Eye (tissue), 1 donor: ENCODE measurements at regions not wholly inside any gene's neighbourhood (a gene's known extent, or its start where the extent isn't known, plus 50 kb on each side); places are given as distances from the start of the nearest gene placed in this dataset.

ENCODE experiments used
- DNase-seq: peaks from one replicate; pipeline ENCODE4 v3.0.0-alpha.2; 2015

DNA sequence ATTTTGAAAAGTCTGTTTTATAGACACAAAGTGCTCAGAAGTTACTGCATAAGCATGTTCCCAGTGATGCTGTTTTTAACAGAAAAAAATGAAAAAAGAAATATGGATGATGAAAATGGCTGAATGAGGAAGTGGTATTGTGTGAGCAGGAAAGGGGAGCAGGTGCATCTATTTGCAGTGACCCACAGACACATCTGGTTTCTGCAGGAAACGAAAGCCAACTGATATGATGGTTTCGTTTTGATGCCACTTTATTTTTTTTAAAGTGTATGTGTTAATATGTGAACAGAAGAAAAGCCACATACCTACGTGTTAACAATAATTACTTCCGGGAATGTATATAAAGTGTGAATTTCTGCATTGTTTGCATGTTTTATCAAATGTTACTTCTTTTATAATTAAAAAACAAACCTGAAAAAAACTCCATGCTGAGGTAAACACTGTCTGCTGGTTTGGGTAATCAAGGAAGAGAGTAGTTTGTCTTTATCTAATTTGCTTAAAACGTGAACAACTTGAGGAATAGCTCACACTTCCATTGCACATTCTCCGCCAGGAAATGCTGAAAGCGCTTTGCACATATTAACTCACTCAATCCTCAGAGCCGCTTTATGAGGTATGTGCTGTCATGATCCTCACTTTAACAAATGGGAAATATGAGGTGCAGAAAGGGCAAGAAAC lies 1335.9 kb downstream of the TBC1D22A start:
- no peak for DNase-seq

DNA sequence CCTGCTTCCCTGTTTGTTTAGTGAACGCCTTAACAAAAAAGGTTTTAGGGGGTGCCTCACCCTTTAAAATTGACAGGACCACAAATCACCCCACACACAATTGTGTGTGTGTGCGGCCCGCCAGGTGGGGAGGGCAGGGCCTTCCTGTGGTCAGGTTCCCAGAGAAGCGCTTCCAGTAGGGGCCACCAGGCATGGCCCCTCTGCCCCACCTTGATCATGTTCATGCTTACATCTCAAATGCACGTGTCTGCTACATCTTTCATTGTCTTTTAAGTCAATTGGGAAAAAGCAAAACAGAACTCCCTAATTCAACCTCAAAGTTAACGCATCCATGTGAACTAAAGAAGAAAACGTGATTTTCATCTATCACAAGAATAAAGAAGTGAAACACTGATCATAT lies 1335.3 kb downstream of the TBC1D22A start:
- DNase-seq: no peak

DNA sequence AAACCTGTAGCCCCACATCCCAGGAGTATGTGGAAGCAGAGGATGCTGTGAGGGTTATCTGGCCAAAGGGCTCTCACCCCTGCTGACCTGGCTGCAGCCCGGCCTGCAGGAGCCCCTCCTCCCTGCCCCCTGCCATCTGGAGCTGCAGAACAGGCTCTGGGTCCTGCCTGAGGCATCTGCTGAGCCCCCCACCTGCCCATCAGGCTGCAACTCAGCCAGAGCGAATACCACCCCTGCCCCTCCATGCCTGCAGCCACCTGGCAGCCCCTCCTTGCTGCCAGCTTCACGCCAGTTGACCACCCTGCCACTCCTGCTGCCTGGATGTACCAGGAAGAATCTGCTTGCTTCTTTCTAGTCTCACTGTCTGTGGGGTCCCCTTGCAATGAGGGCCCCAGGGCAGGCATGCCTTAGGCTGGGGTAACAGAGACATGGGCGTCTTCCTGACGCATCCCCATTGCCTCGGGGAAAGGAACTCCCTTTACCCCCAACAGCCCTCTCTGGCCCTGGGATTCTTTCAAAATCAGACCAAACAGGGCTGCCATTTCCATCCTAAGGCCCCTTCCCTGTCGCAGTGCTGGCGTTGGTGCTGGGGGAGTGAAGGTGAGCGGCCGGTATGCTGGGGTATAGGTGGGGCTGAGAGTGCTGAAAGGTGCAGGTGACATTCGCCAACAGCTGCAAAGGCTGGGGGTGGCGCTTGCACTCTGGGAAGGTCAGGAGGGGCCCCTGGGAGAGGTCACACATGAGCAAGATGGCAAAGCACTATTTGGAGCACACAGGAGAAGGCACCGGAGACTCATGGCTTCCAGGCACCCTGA lies 1334.6 kb downstream of the TBC1D22A start:
- DNase-seq: no peak

DNA sequence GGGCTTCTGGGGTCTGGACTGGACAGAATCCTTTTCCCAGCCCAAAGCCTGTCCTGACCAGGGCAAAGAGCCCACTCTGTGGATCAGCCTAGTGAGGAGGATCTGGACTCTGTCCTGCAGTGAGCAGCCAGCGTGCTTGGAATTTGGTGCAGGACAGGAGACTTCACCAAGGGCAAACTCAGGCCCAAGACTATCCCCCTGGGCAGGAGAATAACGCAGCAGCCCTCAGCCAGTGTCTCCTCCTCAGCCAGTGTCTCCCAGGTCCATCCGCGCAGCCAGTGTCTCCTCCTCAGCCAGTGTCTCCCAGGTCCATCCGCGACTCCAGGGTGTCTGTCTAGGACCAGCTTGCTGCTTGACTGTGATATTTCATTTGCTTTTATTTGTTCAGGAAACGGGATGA lies 1334.0 kb downstream of the TBC1D22A start:
- DNase-seq: no peak

DNA sequence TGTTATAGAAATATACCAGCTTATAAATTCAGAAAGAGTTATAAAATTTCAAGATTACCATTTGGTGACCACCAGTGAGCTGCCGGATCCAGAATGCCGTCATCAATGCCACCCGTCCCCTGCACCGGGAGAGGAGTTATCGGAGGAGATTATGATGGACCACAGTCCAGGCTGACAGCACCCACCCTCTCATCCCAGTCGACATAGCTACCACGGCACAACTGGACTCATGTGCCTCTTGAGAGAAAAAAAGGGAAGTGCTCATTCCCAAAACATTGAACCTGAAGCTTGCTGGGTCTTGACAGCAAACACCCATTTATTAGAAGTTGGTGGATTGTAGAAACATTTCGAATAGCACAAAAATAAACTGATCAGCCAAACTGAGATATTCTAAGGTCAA lies 1331.5 kb downstream of the TBC1D22A start:
- DNase-seq: no peak

DNA sequence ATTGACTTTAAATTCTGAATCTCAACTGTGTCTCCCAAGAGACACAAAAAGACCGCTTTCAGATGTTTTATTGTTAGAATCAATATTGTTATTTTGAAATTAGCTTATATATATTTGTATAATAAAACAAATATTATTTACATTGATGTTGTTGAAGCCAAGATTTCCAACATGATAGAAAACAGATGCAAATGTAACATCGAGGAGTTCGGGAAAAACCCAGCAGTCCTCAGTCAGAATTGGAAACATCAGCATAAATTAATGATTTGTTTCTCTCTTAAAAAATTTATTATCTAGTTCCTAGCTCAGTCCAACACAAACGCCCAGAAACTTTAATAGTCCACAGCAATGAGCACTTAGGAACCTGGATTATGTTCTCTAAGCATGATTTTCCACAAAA lies 1330.4 kb downstream of the TBC1D22A start:
- DNase-seq: no peak

DNA sequence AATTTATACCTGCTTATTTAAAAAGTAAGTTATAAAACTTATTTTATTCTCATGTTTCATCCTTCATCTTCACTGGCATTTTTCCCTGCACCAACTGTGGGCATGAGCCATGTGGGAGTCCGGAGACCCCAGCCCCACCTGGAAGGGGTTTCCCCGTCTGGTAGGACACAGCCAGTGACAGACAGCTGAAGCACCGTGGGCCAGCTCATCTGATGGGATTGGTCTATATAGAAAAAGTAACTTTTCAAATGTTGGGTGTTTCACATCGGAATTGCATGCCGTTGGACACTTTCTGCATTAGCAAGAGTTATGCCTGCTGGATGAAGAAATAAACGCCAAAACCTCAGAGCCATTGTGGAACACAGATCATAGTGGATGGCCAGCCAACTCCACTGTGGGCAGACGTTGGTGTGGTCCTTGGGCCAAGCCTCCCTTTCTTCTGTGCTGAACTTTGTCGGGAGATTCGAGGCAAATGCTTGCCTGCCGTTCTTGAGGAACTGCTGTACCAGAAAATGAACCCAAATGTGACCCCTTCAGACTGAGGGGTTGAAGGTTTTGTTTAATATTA lies 1329.3 kb downstream of the TBC1D22A start:
- no peak for DNase-seq

DNA sequence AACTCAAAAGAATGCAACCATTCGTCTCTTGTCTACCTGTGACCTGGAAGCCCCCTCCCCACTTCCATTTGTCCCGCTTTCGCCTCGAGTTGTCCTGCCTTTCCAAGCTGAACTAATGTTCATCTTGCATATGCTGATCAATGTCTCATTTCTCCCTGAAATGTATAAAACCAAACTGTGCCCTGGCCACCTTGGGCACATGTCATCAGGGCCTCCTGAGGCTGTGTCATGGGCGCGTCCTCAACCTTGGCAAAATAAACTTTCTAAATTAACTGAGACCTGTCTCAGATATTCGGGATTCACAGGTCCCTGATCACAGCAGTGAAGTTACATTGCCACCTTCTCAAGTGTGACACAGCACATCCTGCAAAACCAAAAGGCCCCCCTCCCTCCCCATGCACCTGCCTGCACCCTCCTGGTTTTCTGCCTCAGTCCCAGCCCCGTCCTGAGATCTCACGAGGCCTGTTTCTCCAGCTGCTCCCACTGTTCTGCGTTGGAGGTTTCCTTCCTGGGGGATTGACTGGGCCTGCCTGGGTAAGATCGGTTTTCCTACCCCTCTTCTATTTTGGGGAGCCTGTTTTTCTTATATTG lies 1328.7 kb downstream of the TBC1D22A start:
- DNase-seq: no peak

DNA sequence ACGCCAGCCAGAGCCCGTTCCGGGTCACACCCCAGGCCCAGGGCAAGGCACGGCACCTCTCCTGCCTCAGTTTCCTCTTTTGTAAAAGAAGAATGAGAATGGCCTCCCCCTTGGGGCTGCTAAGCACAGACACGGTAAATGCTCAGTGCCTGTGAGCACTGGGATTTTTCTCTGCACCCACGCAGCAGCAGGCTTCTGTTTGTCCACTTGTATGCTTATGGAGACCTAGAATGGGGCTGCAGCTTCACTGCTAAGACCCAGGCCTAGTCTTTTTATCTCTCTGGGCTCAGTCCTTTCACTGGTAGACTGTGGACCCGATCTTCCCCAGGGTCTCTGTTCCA lies 1327.9 kb downstream of the TBC1D22A start:
- no peak for DNase-seq

DNA sequence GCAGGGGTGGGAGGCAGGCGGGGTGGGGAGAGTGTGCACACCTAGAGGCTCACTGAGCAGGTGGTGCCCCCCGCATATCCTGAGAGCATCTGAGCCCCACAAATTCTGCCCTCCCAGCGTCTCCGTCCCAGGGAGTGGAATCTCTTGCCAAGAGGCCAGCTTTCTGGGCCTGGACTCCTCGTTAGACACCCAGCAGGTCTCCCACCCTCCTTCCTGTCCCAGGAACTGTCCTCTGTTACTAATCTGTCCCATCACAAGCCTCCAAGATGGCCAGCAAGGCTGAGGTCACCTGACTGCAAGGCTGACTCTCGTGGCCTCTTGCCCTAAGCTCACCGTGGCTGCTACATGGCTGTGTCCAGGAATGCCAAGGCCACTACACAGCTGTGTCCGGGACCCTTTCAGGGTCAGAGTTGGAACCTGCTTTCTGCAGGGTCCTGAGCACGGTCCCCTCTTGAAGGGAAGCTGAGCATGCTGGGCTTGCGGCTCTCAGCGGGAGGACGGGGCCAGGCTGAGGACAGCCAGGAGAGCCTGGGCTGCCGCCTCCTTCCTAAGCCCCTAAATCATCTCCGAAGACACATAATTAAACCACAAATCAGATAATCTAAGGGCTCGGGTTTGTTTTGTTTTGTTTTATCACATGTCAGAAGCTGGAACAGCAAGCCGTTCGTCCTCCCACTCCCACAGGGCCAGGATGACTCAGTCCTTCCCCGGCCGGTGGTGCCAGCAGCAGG lies 1327.3 kb downstream of the TBC1D22A start:
- peak; percentile 39 for DNase-seq

DNA sequence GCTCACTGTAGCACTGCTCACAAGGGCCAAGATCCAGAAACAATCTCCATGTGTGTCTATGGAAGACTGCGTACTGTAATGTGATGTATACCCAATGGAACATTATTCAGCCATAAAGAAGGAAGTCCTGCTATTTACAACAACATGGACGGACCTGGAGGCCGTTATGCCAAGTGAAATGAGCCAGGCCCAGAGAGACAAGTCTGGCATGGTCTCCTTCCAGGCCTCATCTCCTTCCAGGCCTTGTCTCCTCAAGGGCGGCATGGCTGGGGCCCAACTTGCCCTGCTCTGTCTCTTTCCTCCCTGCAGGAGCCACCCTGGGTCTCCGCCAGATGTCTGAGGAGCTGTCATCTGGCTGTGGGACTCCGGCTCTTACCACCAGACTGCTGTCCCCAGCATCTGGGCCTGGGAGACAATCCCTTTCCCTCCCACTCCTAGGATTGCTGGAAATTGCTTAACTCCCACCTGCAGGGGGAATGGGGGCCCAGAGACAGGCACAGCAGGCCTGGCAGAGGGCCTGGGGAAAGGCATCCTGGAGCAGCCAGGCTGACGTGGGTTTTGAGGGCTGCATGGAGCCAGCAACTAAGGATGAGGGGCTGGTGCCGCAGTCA lies 1326.6 kb downstream of the TBC1D22A start:
- no peak for DNase-seq

DNA sequence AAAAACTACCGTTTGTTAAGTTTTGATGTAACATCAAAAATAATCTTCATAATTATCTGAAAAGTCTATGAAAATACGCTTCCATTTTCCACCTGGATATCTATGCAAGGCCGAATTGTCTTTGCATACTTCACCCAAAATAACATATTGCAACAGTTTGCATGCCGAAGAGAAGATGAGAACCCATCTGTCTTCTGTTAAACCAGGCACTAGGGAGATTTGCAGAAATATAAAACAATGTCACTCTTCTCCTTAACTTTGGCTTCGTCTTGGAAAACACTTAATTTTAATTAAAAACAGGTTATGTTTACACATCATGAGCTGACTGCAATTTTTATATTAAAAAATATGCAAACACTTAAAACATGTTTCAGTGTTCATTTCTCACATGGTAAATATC lies 1325.8 kb downstream of the TBC1D22A start:
- DNase-seq: peak; percentile 43

DNA sequence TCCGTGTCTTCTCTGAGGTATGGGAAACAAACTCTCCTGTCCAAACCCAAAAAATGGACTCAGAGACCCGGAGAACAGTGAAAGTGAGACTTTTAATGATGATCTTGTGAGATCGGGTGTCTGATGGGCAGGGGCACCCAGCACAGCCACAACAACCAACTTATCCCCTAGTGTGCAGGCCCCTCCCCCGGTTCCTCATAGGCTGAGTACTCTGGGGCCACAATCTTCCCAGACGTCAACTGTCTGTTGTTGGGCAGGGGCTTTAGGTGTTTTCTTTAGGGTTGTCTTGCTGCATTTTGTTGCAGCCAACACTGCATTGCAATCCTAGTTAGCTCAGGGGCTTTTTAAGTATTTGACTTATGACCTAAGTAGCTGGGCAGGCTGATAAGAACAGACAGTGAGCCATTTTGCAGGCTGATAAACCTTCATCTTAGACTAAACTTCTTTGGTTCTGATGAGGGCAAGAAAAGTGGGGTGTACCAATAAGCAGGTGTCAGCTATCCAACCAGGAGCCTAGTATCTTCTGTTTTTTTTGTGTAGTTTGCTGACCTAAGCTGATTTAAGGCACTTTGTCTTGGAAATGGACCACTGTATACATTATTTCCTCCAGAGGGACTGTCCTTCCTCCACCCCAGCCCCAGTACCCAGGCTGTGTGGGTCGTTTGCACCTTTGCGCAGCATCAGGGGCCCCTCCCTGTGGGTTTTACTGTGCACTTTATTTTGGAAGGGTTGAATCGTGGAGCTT lies 1323.6 kb downstream of the TBC1D22A start:
- no peak for DNase-seq

DNA sequence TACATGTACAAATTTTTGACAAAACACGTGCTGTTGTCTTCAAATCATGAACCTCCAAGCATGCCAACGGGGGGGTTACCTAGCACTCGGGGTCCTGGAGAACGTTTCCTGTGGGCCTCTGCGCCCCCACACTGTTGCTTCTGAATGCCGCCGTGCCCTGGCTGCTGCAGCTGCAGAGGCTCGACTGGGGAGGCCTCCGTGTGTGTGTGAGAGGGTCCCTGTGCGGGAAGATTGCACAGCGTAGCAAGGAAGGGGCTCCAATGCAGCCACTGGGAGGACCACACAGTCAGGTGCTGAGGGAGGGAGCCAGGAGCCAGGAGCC lies 1322.2 kb downstream of the TBC1D22A start:
- DNase-seq: no peak

DNA sequence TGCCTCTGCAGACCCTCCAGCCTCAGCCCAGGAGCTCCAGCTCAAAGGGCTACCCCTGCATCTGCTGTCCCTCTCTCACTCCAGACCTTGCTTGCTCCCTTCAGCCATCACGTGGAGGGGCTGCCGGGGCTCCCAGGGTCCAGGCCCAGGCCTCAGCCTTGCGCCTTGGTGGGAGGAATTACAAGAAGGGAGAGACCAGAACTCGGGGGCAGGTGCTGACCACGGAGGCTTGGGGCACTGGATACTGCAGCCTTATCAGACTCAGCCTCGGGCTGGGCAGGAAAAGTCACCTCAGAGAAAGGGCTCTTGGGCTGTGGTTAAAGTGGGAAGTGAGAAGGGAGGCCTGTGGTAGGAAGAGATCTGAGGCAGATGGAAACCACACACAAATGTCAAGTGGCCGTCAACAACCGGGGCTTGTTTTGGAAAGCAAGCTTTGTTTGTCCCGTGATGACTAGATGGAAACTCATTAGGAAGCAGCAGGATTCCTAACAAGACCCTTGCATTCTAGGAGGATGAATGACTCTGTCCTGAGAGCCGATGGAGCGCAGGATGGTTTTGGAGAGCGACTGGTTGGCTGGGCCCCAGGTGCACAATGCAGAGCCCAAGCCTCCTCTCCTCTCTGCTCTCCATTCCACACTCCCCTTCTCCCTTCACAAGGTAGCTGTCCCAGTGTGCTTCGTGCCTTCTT lies 1321.7 kb downstream of the TBC1D22A start:
- no peak for DNase-seq

DNA sequence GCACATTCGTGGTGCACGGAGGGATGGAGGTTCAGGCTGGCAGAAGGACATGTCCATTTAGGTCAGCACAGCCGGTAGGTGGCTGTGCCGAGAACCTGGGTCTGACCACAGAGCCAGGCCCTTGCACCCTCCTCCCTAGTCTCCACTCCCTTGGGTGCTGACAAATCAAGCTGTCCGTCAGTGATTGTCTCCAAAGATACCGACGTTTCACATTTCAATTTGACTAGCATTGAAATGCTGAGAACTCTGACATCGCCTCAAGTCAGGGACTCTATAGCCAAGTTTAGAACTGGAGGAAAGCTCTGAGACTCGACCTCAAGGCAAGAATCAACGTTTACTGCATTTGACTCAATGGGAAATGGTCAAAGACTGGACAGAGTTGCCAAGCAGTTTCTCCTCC lies 1321.1 kb downstream of the TBC1D22A start:
- DNase-seq: no peak

DNA sequence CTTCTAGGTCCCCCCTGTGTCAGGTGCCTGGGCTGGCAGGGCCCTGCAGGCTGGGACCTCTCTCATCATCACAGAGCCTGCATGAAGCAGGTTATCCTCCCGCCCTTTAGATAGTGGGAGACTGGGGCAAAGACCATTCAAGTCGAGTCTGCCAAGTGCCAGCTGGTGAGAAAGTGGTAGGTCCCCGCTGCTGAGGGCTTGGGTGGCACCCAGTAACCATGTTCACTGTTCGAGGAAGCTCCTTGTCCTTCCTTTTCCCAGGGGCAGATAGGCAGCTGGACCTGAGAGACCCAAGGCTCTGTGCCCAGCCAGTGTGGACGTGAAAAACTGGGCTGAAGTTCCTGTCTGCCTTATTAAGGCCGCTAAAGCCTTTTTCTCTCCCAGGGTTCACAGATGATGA lies 1319.8 kb downstream of the TBC1D22A start:
- no peak for DNase-seq

DNA sequence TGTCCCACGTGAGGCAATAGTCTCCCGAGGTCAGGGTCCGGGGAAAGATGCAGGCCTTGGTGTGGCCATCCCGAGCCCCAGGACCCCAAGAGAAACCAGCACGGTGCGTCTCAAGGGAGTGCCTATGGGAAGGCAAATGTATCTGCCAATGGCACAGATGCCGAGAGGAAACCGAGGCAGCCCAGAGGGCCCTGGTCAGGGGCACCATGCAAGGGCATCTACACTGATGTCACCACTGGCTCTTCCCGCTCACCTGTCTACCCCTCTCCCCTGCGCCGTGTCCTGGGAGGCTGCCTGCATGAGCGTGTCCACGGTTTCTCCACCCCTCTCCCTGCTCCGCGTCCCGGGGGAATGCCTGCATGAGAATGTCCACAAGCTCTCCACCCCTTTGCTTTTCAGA lies 1318.8 kb downstream of the TBC1D22A start:
- DNase-seq: no peak

DNA sequence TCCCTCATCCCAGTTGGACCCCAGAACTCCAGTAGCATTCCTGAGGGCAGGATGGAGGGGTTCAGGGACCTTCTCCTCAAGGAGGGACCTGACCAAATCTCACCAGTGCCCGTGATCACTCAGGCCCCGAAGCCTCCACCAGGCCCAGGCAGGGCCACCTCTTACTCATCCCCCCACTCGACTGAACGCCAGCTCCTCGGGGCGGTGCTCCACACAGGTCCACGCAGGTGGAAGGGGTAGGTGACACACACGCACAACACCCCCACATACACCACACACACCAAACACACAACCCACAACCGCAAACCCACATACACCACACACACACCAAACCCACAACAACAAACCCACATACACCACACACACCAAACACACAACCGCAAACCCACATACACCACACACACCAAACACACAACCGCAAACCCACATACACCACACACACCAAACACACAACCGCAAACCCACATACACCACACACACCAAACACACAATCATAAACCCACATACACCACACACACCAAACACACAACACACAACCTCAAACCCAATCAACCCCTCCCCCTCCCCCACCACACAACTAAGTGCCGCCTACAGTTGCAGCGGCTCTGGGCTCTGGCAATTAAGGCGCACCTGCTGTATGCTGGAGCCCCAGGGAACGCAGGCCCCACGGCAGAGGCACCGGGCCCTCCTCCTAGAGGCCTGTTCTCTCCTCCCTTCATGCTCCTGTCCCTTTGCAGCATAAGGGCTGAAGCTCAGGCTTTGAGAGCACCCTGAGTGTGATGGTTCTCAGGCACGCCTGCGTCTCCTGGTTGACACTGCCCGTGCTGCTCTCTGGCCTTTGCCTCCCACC lies 1318.1 kb downstream of the TBC1D22A start:
- DNase-seq: no peak

DNA sequence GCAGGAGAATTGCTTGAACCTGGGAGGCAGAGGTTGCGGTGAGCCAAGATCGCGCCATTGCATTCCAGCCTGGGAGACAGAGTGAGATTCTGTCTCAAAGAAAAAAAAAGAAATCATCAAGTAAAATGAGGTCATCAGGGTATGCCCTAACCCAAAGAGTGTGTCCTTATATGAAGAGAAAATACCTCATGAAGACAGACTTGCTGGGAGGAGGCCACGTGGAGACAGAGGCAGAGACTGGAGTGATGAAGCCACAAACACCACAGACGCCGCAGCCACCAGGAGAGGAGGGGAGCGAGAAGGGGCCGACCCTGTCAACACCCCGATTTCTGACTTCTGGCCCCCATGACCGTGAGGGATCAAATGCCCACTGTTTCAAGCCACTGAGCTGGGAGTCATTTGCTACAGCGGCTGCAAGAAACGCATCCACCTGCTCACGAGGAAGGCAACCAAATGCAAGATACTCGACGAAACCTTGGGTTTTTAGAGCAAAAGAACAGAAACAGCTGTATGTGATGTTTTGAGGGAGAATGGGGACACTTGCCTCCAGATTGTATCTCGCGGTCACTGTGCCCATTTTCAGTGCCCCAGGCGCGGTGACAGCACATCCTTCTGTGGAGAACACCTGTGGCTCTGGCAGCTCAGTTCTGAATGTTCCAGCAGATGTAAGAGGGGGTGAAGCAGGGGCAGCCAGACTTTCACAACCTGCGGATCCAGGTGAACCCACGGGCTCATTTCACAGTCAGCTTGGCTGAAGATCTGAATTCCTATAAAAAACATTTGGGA lies 1317.2 kb downstream of the TBC1D22A start:
- DNase-seq: no peak
